Tibial nerve (tissue), 4 donors: ENCODE measurements at regions not wholly inside any gene's neighbourhood (a gene's known extent, or its start where the extent isn't known, plus 50 kb on each side); places are given as distances from the start of the nearest gene placed in this dataset.

Experiments
- DNase-seq, 2 donors: peaks; one replicate each; pipeline ENCODE4 v3.0.0-alpha.2; 2019; ENCODE audit warnings: low spot score in 2 of 2
- H3K27ac ChIP-seq, 4 donors: fragments of 200-600 bp; sonication (generic) in 3 of 4; one replicate each; pipeline ENCODE4 v1.5.1; 2017 to 2019; ENCODE audit warnings: mild to moderate bottlenecking in 1 of 4
- H3K27me3 ChIP-seq, 2 donors: fragments of 200-600 bp; sonication (generic) in 1 of 2; one replicate each; pipeline versions ENCODE4 v1.5.1 to v1.6.0; 2017 to 2019
- H3K36me3 ChIP-seq, 3 donors: fragments of 200-600 bp; sonication (generic); one replicate each; pipeline ENCODE4 v1.5.1; 2018 to 2019
- H3K4me1 ChIP-seq, 4 donors: fragments of 200-600 bp; sonication (generic) in 3 of 4; one replicate each; pipeline ENCODE4 v1.5.1; 2017 to 2019
- H3K4me3 ChIP-seq, 4 donors: fragments of 200-600 bp; sonication (generic) in 3 of 4; one replicate each; pipeline ENCODE4 v1.5.1; 2017 to 2019; ENCODE audit warnings: mild to moderate bottlenecking in 1 of 4, moderate library complexity in 1 of 4
- H3K9me3 ChIP-seq, 4 donors: fragments of 200-600 bp; sonication (generic) in 3 of 4; one replicate each; pipeline ENCODE4 v1.5.1; 2017 to 2019
- CTCF ChIP-seq, 5 experiments: fragments of 200-600 bp in 3 of 5; fragments of 450-650 bp in 2 of 5; sonication (generic) in 3 of 5; IDR thresholded peaks; one replicate each; pipeline ENCODE4 v1.5.1; 2016 to 2019; ENCODE audit warnings: antibody characterized with exemption in 5 of 5, mild to moderate bottlenecking in 3 of 5, moderate library complexity in 2 of 5
- EP300 ChIP-seq, 2 donors: sonication (generic); formaldehyde crosslinking; IDR thresholded peaks; one replicate each; pipeline ENCODE4 v1.6.1; 2017; ENCODE audit warnings: antibody characterized with exemption in 2 of 2, mild to moderate bottlenecking in 1 of 2
- POLR2A ChIP-seq, 2 donors: fragments of 450-650 bp; IDR thresholded peaks; one replicate each; pipeline ENCODE4 v1.6.1; 2017; ENCODE audit warnings: antibody characterized with exemption in 2 of 2, mild to moderate bottlenecking in 2 of 2, moderate library complexity in 2 of 2
- WGBS, 2 donors: methylation state at CpG; one replicate each; pipeline ENCODE4 v1.1.5; 2018; 5-methylcytosine and 5-hydroxymethylcytosine counted together

- TF ChIP-seq EP300 (IDR thresholded peaks at IDR 0.05), result no peak
- no peak for TF ChIP-seq CTCF (IDR thresholded peaks at IDR 0.05)
- TF ChIP-seq POLR2A (IDR thresholded peaks at IDR 0.05), result no peak
- 53 to 62% methylated on average over 1 of the region's 1 CpG for WGBS, 2 donors
- Histone ChIP-seq H3K27me3 (no peaks in the 10 kb centered on the region), H3K4me1 (no peaks in the 10 kb centered on the region), H3K4me3 (no peak overlapping the region), H3K27ac (no peak overlapping the region), H3K9me3 (no peaks in the 10 kb centered on the region), H3K36me3 (no peaks in the 10 kb centered on the region)
- no peak for DNase-seq
Observed at GRCh38 chr3:104911376-104911775, 455.3 kb upstream of the ALCAM start.

GRCh38 chr3:104916971-104917370 lies 449.7 kb upstream of the ALCAM start:
- DNase-seq, result no peak
- Histone ChIP-seq H3K27ac (no peak overlapping the region), H3K27me3 (no peaks in the 10 kb centered on the region), H3K4me3 (no peak overlapping the region), H3K36me3 (no peaks in the 10 kb centered on the region), H3K4me1 (no peaks in the 10 kb centered on the region), H3K9me3 (peaks cover 0 to 5% (median 0%) of the 10 kb centered on the region in 4 donors)
- 33 to 39% methylated on average over 1 of the region's 1 CpG for WGBS, 2 donors
- TF ChIP-seq CTCF (IDR thresholded peaks at IDR 0.05), result no peak
- TF ChIP-seq POLR2A (IDR thresholded peaks at IDR 0.05), result no peak
- TF ChIP-seq EP300 (IDR thresholded peaks at IDR 0.05), result no peak

- DNase-seq, result no peak
- TF ChIP-seq EP300 (IDR thresholded peaks at IDR 0.05) (no peak), POLR2A (IDR thresholded peaks at IDR 0.05) (no peak), CTCF (IDR thresholded peaks at IDR 0.05) (no peak)
- Histone ChIP-seq H3K27ac (no peak overlapping the region), H3K36me3 (no peaks in the 10 kb centered on the region), H3K4me3 (no peak overlapping the region), H3K4me1 (no peaks in the 10 kb centered on the region), H3K27me3 (no peaks in the 10 kb centered on the region), H3K9me3 (peaks cover 0 to 5% (median 0%) of the 10 kb centered on the region in 4 donors)
- WGBS, 2 donors, result 70 to 96% methylated on average over 2 of the region's 2 CpGs
Observed at GRCh38 chr3:104920512-104920911, 446.2 kb upstream of the ALCAM start.

- H3K9me3 ChIP-seq, result no peaks in the 10 kb centered on the region
- no peak for TF ChIP-seq EP300 (IDR thresholded peaks at IDR 0.05)
- no peak for TF ChIP-seq CTCF (IDR thresholded peaks at IDR 0.05)
- TF ChIP-seq POLR2A (IDR thresholded peaks at IDR 0.05), result no peak
- no peaks in the 10 kb centered on the region for H3K27me3 ChIP-seq
- WGBS, 2 donors, result 92 to 94% methylated on average over 3 of the region's 3 CpGs
- no peak overlapping the region for H3K27ac ChIP-seq
- no peak overlapping the region for H3K4me3 ChIP-seq
- no peak for DNase-seq
- H3K4me1 ChIP-seq, result no peaks in the 10 kb centered on the region
- no peaks in the 10 kb centered on the region for H3K36me3 ChIP-seq
Observed at GRCh38 chr3:104933972-104934371, 432.7 kb upstream of the ALCAM start.

GRCh38 chr3:104935613-104936012 lies 431.1 kb upstream of the ALCAM start:
- TF ChIP-seq EP300 (IDR thresholded peaks at IDR 0.05), result no peak
- TF ChIP-seq POLR2A (IDR thresholded peaks at IDR 0.05), result no peak
- TF ChIP-seq CTCF (IDR thresholded peaks at IDR 0.05), result no peak
- Histone ChIP-seq H3K27ac (no peak overlapping the region), H3K4me3 (no peak overlapping the region), H3K36me3 (no peaks in the 10 kb centered on the region), H3K9me3 (no peaks in the 10 kb centered on the region), H3K4me1 (no peaks in the 10 kb centered on the region), H3K27me3 (no peaks in the 10 kb centered on the region)
- DNase-seq, result no peak
